Activated naive CD4-positive, alpha-beta T cell treated with anti-CD3 and anti-CD28 coated beads, Interleukin-2, amount 50 U/mL, for 16 hours (primary cell): ENCODE measurements at regions not wholly inside any gene's neighbourhood (a gene's known extent, or its start where the extent isn't known, plus 50 kb on each side); places are given as distances from the start of the nearest gene placed in this dataset.
"Not testable (repeated sequence)": the region's sequence is repeated elsewhere in the genome, so short reads cannot be mapped to it uniquely, and the experiment has no call there.

Experiments
- DNase-seq: peaks from one replicate; pipeline ENCODE4 v3.0.0-alpha.2; 2020

DNA sequence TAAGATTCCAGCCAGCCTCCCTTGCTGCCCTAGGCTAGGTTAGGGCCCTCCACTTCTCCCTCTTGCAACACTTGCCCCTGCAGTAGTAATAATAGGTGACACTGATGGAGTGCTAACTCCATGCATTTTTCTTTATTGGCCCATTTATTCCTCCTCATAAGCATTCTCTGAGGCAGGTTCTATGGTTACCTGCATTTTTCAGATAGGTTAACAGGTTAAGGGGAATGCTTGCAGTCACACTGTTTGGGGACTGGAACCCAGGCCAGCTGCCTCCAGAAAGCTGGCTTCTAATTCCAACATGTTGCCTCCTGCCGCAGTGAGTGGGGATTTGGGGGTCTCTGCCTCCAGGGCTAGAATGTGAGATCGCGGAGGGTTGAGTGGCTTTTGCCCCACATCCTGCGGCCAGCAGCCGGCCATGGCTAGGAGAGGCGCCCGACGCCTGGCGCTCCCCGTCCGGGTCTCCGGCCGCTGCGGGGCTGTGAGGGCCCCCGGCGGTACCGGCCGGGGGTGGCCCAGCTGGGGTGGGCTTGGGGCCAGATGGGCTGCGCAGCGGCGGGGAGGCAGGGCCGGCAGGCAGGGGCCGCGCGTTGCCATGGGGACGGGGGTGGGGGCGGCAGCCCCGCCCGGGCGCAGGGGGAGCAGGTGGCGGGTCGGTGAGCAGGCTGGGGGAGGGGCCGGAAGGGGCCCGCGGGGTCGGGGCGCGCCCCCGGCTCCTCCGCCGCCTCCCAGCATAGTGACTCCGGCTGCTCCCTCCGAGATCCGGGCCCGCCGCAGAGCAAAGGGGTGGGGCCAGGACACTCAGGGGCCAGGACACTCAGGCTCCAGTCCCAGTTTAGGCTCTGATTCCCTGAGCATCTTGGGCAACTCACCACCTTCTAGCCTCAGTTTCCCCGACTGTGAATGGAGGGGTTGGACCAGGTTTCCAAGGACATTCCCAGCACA is 68.4 kb upstream of the SSBP3 start:
- peak; percentile 40 for DNase-seq

DNA sequence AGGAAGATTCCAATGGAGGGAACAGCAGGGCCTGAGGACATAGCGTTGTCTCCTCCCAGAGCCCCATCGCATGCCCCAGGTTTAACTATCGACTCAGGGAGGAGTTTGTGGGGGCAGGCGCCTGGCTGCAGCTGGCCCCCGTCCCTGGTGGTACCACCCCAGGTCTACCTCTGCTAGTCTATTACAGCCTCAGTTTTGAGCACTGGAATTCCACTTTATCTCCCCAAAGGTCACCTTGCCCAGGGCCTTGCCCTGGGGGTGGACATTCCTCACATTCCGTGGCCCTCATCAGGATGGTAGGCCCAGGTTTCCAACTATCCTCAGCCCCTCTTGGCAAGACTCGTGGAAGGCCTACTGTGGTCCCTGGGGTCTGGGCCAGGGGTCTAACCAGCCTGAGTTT is 65.4 kb upstream of the SSBP3 start:
- DNase-seq, result no peak

DNA sequence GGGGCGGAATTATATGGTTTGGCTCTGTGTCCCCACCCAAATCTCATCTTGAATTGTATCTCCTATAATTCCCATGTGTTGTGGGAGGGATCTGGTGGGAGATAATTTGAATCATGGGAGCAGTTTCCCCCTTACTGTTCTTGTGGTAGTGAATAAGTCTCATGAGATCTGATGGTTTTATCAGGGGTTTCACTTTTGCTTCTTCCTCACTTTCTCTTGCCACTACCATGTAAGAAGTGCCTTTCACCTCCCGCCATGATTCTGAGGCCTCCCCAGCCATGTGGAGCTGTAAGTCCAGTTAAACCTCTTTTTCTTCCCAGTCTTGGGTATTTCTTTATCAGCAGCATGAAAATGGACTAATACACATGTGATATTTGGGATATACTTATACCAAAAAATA is 63.2 kb upstream of the SSBP3 start:
- DNase-seq, result not testable (repeated sequence)

DNA sequence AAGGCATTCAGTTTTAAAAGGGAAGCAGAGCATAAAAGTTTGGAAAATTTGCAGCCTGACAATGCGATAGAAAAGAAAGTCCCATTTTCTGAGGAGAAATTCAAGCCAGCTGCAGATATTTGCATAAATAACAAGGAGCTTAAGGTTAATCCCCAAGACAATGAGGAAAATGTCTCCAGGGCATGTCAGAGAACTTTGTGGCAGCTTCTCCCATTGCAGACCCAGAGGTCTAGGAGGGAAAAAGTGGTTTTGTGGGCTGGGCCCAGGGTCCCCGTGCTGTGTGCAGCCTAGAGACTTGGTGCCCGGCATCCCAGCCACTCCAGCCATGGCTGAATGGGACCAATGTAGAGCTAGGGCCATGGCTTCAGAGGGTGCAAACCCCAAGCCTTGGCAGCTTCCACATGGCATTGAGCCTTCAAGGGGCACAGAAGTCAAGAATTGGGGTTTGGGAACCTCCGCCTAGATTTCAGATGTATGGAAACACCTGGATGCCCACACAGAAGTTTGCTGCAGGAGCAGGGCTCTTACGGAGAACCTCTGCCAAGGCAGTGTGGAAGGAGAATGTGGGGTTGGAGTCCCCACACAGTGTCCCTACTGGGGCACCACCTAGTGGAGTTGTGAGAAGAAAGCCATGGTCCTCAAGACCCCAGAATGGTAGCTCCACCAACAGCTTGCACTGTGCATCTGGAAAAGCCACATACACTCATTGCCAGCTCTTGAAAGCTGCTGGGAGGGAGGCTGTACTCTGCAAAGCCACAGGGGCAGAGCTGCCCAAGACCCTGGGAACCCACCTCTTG is 62.3 kb upstream of the SSBP3 start:
- not testable (repeated sequence) for DNase-seq

DNA sequence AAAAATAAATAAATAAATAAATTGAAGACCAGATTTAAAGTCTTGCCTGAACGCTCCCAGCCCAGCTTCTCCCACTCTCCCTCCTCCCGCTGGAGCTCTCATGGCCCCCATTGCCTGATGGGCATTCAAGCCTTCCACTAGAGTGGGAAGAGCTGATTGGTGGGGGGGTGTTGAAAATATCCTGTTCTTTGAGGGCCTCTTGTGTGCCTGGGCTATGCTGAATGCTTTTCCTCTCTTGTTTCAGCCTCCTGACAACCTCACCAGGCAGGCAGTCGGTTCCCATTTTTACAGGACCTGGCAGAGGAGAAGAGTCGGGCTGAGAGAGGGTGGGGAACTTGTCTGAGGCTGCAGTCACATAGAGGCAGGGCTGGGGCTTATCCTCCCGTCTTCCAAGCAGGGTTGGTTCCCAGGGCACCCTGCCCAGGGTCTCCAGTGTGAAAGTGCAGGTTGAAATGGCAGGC is 59.2 kb upstream of the SSBP3 start:
- DNase-seq, result no peak

DNA sequence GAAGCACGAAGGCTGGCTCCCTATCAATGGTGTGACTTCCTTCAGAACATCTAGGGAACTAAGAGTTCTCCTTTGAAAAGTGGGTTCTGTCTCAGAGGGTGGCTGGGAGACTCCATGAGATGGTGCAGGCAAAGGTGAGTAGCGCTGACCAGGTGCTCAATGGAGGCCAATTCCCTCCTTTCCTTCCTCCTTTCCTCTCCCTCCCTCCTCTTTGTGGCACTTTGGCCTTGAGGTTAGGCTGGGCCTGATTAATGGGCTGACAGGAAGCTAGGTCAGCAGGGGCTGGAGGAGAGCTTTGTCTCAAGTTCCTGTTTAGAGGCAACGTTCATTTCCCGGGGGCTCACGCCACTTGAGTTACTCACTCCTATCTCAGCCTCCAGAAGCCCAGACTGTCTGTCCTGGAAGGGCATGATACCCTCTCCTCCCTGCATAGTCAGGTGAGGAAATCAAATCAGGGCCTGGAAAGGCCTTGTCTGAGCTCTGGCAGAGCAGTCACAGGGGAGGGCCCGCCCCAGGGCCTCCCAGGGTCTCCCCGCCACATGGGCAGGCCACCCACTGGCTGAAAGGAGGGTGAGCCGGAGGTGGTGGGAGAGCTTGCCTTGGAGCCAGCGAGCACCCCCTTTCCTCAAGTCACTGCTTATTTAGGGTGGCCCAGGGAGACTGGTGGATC is 58.4 kb upstream of the SSBP3 start:
- DNase-seq, result no peak

DNA sequence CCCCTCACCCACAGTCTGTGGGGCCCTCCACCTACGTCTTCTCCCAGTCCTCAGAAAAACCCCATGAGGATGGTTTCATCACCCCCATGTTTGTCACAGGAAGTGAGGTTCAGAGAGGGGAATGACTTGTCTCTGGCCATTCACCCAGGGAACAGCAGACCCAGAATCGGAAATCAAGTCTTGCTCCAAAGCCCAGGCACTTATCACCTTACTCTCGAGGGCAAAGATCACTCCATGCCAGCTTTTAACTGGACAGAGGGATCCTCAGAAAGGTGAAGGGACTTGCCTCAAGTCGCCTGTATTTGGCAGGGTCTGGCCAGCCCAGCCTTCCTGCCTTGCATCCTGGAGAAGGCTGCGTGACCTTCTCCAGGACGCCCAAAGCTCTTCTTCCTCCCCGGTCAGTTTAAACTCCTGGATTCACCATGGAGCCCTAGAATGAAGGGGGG is 57.9 kb upstream of the SSBP3 start:
- no peak for DNase-seq

DNA sequence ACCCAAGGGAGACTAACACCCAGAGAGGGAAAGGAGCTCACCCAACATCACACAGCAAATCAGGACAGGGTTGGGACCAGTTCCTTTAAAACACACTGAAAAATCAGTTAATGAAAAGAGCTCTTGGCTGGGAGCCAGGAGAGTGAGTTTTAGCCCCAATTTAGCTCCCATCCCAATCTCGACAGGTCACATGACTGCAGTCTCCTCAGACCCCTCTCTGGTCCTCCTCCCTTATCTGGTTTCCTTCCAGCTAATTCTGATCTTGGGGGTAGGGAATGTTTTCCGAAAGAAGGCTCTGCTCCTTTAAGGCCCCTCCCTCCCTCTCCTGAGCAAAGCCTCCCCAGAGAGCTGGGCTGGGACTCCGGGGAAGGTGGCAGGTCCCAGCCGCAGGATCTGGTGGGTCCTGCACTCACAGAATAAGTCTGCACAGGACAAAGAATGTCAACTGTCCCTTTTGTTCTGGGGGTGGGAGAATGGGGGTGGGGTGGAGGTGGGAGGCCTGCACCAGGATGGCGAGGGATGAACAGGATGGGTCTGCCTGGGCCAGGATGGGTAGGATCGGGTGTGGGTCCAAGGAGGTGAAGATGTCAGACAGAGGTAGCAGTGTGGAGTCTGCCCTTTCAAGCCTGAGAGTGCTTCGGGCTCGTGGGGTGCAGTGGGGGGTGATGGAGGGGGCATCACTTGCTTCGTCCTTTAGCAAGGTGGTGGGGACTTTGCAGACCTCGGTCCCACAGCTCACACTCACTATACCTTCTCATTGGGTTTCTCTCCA is 57.3 kb upstream of the SSBP3 start:
- no peak for DNase-seq

DNA sequence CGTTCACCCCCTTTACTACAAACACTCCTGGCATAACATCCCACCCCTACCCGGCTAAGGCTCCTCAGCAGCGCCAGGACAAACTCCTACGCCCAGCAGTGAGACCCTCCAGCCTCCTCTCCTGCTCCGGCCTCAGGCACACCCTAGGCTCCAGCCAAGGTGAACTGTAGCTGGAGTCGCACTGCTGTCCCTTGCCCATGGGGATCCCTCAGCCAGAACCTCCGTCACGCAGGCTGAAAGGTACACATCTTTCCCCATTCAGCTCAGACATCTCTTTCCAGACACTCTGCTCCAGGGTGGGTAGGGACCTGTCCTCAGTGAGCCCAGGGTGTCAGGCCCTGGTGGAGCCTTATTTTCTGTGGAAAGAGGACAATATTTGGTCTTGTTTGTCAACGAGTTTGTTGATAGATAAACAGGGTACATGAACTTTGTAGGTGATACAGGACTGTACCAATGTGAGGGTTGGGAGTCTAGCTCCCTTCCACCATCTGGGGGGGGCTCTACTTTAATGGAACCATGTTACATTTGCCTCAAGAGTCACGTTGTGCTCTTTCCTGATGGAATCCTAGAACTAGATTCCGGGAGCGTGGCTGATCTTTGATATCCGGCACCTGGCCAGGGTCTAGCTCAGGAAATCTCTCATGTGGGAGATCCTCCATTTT is 56.5 kb upstream of the SSBP3 start:
- no peak for DNase-seq

DNA sequence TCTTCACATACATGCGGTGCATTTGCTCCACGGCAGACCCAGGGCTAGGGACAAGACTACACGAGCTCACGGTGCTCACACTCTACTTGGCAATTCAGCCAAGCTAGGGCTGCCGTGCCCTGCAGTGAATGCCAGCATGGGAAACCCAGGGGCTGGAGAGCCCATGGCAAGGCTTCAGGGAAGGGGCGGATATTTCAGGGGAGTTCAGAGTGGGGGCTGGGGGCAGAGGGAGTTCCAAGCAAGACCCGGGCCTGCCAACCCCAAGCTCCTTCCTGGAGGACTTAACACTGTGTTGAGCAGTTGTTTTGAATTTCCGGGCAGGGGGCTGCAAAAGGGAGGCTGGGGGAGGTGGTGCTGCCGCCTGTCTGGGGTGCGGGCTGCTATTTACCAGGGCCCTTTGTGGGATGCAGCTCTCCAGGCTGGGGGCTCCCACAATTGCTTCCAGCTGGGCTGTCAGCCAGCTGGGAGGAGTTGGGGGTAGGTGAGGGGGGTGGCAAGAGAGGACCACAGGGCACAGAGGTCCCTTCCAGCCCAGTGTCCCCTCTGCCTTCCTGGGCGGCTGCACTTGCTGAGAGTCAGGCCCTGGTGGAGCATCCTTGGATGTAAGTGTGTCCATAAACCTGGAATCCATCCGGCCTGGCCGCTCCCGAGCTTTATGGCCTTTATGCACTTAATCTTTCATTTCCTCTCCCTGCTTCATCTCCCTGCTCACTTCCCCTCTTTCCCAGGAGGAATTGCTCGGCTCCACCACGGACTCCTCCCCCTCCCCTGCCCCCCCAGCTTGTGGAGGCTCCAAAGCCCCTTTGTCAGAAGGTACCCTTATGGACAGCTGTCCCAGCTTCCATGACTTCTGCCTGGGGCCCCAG is 55.8 kb upstream of the SSBP3 start:
- DNase-seq, result no peak

DNA sequence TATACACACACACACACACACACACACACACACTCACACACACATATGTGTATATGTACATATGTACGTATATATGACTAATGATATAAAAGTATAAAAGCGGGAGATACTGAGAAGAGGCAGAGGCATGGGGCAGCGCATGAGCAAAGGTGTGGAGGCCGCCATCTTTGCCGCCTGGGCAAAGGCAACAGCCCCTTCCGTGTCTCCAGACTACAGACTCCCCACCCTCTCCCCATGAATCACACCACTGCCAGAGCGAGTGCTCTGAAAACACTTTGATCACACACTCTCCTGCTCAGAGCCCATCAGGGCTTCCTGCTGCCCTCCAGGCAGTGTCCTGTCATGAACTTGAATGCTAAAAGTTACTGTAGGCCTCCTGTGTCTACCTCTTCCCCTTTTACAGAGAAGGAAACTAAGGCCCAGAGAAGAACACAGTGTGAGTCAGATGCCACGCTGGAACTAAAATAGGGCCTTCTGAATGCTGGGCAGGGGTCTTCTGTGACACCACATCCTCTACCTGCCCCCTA is 54.7 kb upstream of the SSBP3 start:
- DNase-seq, result no peak

DNA sequence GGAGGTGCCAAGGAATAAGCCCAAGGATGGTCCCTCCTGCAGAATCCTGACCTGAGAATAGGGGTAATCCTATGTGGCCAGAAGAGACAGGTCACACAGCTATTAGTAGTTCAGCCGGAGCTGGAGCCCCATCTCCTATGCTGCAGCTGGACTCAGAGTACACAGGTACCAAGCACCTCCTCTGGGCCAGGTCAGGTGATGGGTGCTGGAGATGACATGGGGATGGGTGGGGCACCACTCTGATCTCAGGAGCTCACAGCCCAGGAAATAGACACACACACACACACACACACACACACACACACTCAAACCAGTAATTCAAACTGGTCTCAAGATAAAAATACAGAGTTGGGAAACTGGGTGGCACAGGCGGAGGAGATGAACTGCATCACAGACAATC is 54.2 kb upstream of the SSBP3 start:
- DNase-seq, result no peak

DNA sequence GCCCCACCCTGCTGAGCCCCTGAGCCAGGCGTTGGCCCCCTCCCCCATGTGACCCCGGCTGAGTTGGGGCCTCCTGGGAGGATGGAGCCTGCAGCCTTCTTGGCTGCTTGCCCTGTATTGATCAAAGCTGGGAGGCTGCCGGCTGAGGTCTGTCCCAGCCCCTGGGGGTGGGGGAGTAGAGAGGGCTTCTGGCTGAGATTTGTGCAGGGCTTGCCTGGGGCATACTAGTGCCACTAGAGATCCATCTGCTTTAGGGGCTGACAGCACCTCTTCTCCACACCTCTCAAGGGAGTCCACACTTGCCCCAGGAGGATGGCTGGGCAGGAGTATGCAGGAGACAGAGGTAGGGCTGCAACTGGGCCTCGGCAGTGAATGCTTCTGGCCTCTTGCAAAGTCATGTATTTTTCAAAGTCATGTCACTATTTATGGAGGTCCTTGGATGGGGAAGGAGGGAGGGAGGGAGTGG is 53.6 kb upstream of the SSBP3 start:
- no peak for DNase-seq

DNA sequence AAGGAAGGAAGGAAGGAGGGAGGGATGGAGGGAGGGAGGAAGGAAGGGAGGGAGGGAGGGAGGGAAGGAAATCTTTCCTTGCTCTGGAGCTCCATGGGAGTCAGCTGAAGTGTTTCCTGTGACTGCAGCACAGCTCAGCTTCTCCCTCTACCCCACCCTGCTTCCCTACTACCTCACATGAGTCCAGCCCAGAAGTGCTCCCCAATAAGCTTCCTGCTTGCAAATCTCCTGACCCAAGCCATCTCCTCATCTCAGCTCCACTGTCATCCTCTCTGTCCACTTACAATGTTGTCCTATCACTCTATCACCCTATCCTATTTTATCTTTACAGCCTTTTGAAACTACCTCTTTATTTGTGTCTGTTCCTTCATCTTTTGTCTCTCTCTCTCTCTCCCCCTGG is 52.9 kb upstream of the SSBP3 start:
- DNase-seq, result no peak

DNA sequence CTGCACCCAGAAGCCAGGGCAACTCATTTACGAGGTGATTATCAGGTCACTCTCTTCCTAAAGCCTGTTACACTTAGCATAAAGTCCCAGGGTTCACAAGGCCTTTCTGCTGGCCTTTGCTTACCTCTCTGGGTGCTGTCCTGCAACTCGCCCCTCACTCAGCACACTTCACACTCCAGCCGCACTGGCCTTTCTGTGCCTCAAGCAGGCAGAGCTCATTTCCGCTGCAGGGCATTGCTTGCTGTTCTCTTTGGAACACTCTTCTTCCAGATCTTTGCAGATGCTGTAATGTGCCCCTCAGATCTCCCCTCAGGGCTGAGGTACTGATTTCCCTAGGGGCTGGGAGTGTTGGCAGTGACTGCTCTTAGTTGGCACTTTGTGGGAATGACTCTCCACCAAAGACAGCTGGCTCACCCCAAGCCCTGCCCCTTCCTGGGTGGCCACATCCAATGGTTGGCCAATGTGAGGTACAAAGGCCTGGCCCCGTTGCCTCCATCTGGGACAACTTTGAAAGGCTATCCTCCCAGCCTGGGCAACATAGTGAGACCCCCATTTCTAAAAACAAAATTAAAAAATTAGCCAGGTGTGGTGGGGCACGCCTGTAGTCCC is 50.8 kb upstream of the SSBP3 start:
- DNase-seq, result no peak

DNA sequence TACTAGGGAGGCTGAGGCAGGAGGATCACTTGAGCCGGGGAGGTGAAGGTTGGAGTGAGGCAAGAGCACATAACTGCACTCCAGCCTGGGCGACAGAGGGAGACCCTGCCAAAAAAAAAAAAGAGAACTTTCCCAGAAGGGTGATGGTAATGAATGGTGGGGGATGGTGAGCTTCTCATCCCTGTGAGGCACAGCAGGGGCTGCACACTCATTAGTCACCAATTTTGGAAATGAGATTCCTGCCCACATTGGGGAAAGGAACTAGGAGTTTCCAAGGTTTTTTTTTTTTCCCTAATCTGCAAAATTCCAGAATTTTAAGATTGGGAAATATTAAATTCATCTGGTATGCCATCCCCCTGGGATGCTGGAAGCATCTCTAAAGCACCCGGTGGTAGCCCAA is 50.2 kb upstream of the SSBP3 start:
- DNase-seq, result no peak
